ENCODE measurements at regions not wholly inside any gene's neighbourhood (a gene's known extent, or its start where the extent isn't known, plus 50 kb on each side); places are given as distances from the start of the nearest gene placed in this dataset.

DNA sequence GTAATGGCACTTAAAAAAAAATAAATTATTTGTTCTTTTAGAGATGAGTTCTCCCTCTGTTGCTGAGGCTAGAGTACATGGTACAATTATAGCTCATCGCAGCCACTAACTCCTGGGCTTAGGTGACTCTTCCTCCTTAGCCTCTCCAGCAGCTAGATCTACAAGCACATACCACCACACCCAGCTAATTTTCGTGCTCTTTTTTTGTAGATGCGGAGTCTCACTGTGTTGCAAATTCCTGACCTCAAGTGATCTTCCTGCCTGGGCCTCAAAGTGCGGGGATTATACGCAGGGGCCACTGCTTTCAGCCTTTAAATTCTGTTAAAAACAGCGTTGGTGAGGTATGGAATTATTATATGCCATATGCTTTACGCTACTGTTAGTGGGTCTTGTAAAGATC lies 2034.0 kb downstream of the OLFM4 start:
- Histone ChIP-seq H3K9me3 (no peaks in the 10 kb centered on the region), H3K27me3 (no peaks in the 10 kb centered on the region), H3K4me1 (no peaks in the 10 kb centered on the region), H3K36me3 (no peaks in the 10 kb centered on the region), H3K4me3 (ENCODE audit: low read depth, low read length) (no peak overlapping the region)
- TF ChIP-seq, protein P1, sequence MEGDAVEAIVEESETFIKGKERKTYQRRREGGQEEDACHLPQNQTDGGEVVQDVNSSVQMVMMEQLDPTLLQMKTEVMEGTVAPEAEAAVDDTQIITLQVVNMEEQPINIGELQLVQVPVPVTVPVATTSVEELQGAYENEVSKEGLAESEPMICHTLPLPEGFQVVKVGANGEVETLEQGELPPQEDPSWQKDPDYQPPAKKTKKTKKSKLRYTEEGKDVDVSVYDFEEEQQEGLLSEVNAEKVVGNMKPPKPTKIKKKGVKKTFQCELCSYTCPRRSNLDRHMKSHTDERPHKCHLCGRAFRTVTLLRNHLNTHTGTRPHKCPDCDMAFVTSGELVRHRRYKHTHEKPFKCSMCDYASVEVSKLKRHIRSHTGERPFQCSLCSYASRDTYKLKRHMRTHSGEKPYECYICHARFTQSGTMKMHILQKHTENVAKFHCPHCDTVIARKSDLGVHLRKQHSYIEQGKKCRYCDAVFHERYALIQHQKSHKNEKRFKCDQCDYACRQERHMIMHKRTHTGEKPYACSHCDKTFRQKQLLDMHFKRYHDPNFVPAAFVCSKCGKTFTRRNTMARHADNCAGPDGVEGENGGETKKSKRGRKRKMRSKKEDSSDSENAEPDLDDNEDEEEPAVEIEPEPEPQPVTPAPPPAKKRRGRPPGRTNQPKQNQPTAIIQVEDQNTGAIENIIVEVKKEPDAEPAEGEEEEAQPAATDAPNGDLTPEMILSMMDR (IDR thresholded peaks at IDR 0.05; ENCODE audit: low read depth, low read length): no peak
- DNase-seq: no peak

DNA sequence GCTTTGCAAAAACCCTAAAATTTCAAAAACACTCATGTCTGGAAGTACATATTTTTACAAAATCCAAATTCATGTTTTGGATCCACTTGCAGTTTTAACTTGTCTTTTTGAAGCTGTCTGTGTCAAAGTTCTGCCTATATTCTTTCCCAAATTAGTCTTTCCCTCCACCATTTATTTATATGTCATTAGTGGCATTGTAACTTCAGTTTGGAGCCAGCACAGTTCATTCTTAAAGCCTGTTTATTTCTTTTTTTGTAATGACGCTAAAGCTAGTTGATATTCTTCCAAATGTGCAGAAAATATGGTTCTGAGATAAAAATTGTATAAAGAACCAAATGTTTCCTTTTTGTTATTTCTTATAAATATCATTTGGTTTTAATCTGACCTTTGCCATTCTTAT lies 2039.3 kb downstream of the OLFM4 start:
- Histone ChIP-seq H3K9me3 (no peaks in the 10 kb centered on the region), H3K36me3 (no peaks in the 10 kb centered on the region), H3K27me3 (no peaks in the 10 kb centered on the region), H3K4me3 (ENCODE audit: low read depth, low read length) (no peak overlapping the region), H3K4me1 (no peaks in the 10 kb centered on the region)
- no peak for DNase-seq
- TF ChIP-seq, protein P1 (IDR thresholded peaks at IDR 0.05; ENCODE audit: low read depth, low read length): no peak

DNA sequence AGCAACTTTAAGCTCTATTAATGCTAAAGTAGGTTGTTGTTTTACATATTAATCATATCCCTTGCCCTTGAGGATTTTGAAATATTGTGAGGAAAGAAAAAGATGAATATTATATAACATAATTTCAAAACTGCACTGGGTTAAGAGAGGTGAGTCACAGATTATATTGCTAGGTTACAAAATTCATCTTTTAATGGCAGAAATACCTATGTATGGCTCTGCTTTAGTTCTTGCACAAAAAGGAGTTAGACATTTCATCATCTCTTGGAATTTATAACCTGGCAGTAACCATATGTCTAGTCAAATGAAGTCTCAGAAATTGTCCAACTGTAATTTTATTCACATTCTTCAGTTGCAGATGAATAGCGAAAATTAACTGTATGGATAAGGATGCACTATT lies 2041.1 kb downstream of the OLFM4 start:
- Histone ChIP-seq H3K4me1 (no peaks in the 10 kb centered on the region), H3K9me3 (no peaks in the 10 kb centered on the region), H3K4me3 (ENCODE audit: low read depth, low read length) (no peak overlapping the region), H3K27me3 (no peaks in the 10 kb centered on the region), H3K36me3 (no peaks in the 10 kb centered on the region)
- DNase-seq: no peak
- TF ChIP-seq, protein P1 (IDR thresholded peaks at IDR 0.05; ENCODE audit: low read depth, low read length): no peak

DNA sequence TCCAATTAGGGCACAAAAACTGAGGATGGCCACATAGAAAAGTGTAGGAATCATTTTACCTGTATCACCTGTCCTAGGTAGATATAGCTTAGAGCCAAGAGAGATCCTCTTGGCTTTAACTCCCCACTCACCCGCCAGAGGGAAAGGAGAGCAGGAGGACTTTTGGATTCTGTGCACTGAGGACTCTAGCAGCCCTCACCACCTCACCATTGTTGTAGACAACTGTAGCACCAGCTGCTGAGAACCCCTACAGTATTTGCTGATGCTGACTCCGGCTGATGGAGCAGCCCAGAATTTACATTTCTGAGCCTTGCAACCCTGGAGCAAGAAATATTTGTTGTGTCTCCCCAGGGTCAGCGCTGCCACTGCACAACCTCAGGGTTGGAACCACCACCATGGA lies 2044.4 kb downstream of the OLFM4 start:
- TF ChIP-seq, protein P1 (IDR thresholded peaks at IDR 0.05; ENCODE audit: low read depth, low read length): no peak
- no peak overlapping the region for H3K4me3 ChIP-seq (ENCODE audit: low read depth, low read length)
- DNase-seq: no peak

DNA sequence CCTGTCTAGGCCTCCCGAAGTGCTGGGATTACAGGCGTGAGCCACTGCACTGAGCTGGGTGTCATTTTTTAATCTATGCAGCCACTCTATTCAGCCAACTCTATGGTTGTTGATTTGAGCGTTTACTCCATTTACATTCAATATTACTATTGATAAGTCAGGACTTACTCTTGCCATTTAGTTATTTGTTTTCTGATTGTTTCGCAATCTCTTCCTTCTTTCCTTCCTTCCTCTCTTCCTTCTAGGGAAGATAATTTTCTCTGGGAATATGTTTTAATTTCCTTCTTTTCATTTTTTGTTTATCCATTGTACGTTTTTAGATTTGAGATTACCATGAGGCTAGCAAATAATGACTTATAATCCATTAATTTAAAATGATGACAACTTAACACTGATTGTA lies 2056.0 kb downstream of the OLFM4 start:
- DNase-seq: no peak
- H3K4me3 ChIP-seq (ENCODE audit: low read depth, low read length): no peak overlapping the region
- no peaks in the 10 kb centered on the region for H3K27me3 ChIP-seq
- H3K4me1 ChIP-seq: no peaks in the 10 kb centered on the region
- no peaks in the 10 kb centered on the region for H3K9me3 ChIP-seq
- no peaks in the 10 kb centered on the region for H3K36me3 ChIP-seq
- TF ChIP-seq, protein P1 (IDR thresholded peaks at IDR 0.05; ENCODE audit: low read depth, low read length): no peak

More for the DNA sequence above, 2044.4 kb downstream of the OLFM4 start:
- Histone ChIP-seq H3K4me1 (no peaks in the 10 kb centered on the region), H3K9me3 (no peaks in the 10 kb centered on the region), H3K36me3 (no peaks in the 10 kb centered on the region), H3K27me3 (no peaks in the 10 kb centered on the region)

DNA sequence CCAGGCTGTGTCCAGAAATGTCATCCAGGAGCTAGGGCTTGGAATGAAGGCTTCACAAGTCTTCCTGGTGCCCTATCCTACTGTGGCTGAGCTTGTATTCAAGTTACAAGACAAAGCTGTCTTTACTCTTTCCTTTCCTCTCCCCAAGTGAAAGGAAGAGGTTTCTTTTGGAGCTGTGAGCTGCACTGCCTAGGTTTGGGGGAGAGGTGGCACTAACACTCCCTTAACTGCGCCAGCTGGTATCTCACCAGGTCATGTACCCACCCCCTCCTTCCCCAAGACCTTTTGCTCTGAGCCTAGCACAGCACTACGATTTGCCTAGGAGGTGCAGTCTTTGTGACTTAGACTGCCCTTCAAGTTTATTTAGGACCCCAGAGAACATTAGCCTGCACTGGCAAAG lies 2053.6 kb upstream of the PRR20A start:
- Histone ChIP-seq H3K36me3 (no peaks in the 10 kb centered on the region), H3K9me3 (no peaks in the 10 kb centered on the region; the same call in 1 of the 2 replicates), H3K4me1 (no peaks in the 10 kb centered on the region), H3K4me3 (ENCODE audit: low read depth, low read length) (no peak overlapping the region), H3K27me3 (no peaks in the 10 kb centered on the region)
- DNase-seq: no peak
- TF ChIP-seq, protein P1 (IDR thresholded peaks at IDR 0.05; ENCODE audit: low read depth, low read length): no peak
